ENCODE measurements at regions not wholly inside any gene's neighbourhood (a gene's known extent, or its start where the extent isn't known, plus 50 kb on each side); places are given as distances from the start of the nearest gene placed in this dataset.
"Not testable (repeated sequence)": the region's sequence is repeated elsewhere in the genome, so short reads cannot be mapped to it uniquely, and the experiment has no call there.

DNA sequence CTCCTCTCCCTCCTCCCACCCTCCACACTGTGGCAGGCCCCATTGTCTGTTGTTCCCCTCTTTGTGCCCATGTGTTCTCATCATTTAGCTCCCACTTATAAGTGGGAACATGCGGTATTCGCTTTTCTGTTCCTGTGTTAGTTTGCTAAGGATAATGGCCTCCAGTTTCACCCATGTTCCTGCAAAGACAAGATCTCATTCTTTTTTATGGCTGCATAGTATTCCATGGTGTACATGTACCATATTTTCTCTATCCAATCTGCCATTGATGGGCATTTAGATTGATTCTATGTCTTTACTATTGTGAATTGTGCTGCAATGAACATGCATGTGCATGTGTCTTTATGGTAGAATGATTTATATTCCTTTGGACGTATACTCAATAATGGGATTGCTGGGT is 130.2 kb upstream of the TLE3 start:
- not testable (repeated sequence) for TF ChIP-seq TCF7 (IDR thresholded peaks at IDR 0.05; ENCODE audit: borderline replicate concordance); POLR2A (IDR thresholded peaks at IDR 0.05; ENCODE audit: low read depth, low read length); ZNF274 (IDR thresholded peaks at IDR 0.05; ENCODE audit: insufficient read depth, insufficient read length)
- TF ChIP-seq, protein P1, sequence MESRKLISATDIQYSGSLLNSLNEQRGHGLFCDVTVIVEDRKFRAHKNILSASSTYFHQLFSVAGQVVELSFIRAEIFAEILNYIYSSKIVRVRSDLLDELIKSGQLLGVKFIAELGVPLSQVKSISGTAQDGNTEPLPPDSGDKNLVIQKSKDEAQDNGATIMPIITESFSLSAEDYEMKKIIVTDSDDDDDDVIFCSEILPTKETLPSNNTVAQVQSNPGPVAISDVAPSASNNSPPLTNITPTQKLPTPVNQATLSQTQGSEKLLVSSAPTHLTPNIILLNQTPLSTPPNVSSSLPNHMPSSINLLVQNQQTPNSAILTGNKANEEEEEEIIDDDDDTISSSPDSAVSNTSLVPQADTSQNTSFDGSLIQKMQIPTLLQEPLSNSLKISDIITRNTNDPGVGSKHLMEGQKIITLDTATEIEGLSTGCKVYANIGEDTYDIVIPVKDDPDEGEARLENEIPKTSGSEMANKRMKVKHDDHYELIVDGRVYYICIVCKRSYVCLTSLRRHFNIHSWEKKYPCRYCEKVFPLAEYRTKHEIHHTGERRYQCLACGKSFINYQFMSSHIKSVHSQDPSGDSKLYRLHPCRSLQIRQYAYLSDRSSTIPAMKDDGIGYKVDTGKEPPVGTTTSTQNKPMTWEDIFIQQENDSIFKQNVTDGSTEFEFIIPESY (IDR thresholded peaks at IDR 0.05), result not testable (repeated sequence)
